ENCODE measurements at regions not wholly inside any gene's neighbourhood (a gene's known extent, or its start where the extent isn't known, plus 50 kb on each side); places are given as distances from the start of the nearest gene placed in this dataset.

GRCh38 chr11:69384251-69385143 is 90.5 kb downstream of the MYEOV start:
- Mint-ChIP-seq H3K27ac (no peak overlapping the region), H3K9me3 (peaks cover 17 to 25% of the 10 kb centered on the region in 2 donors), H3K36me3 (peaks cover 6 to 16% of the 10 kb centered on the region in 2 donors)
- ATAC-seq = no peak
- peak in 1 of 2 donors; percentile 26 for DNase-seq (ENCODE audit: low spot score in 2 of 2)

GRCh38 chr11:69385144-69385820 is 91.3 kb downstream of the MYEOV start:
- H3K9me3 Mint-ChIP-seq = peaks cover 17 to 25% of the 10 kb centered on the region in 2 donors
- H3K27ac Mint-ChIP-seq = no peak overlapping the region
- ATAC-seq (no peak), DNase-seq (ENCODE audit: low spot score in 2 of 2) (peak in 1 of 2 donors; percentile 48)
- peaks cover 6 to 22% of the 10 kb centered on the region in 2 donors for H3K36me3 Mint-ChIP-seq

GRCh38 chr11:69385832-69386427 is 92.0 kb downstream of the MYEOV start:
- H3K27ac Mint-ChIP-seq = no peak overlapping the region

DNA sequence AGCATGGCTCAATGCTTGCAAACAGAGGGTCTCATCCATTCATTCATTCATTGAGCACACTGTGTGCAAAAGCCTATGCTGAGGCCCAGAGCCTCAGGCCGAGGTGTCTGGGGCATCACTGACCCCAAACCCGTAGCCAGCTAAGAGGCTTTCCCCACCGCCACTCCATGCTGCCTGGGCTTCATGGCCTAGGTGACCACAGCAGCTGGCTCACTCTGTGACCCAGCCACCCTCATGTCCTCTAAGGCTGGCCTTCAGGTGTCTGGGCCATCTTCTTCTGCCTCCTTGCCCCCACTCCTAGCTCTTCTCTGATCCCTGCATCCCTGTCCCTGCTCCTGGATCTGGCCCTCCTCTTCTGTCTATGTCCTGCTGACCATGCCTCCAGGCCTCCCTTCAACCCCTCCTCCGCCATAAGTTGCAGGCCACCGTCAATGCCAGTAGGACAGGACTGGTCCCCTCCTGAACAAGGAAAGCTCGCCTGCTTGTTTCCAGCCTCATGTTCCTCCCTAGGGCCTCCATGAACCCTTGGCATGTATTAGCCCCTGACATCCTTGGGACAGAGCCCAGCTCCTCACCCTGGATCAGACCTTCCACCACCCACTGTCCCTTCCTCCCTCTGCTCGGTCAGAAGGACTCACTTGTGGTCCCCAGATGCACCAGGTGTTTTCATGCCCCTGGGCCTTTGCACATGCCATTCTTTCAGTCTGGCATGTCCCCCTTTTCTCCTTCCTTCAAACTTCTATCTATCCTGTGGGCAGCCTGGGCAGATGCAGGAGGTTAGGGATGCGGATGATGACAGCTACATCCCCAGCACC is 92.8 kb downstream of the MYEOV start:
- Mint-ChIP-seq H3K27ac (no peak overlapping the region), H3K36me3 (peaks cover 6 to 22% of the 10 kb centered on the region in 2 donors), H3K9me3 (peaks cover 17 to 25% of the 10 kb centered on the region in 2 donors)
- no peak for ATAC-seq
- no peak for DNase-seq (ENCODE audit: low spot score in 2 of 2)

More at GRCh38 chr11:69385832-69386427, 92.0 kb downstream of the MYEOV start:
- Mint-ChIP-seq H3K9me3 (peaks cover 17 to 25% of the 10 kb centered on the region in 2 donors), H3K36me3 (peaks cover 6 to 22% of the 10 kb centered on the region in 2 donors)
- no peak for DNase-seq (ENCODE audit: low spot score in 2 of 2)
- ATAC-seq = no peak

DNA sequence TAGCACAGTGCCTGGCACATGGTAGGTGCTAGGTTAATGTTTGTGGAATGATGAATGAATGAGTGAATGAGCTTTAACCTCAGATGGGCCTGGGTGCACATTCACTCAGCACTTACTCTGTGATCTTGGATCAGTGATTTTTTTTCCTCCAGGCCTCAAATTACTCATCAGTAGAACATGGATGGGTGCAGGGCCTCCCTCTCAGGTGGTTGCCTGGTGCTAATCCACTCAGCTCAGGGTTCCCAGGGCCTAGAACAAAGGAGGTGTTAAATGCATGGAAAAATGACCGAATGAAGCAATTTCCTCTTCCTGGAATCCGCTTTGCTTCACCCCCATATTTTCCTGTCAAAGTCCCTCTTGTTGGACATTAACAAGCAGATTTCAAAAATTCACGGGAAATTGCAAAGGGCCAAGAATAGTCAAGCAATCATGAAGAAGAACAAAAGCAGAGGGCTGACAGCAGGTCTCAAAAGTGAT is 93.5 kb downstream of the MYEOV start:
- DNase-seq (ENCODE audit: low spot score in 2 of 2) (no peak), ATAC-seq (no peak)
- Mint-ChIP-seq H3K9me3 (peaks cover 17 to 25% of the 10 kb centered on the region in 2 donors), H3K27ac (peak overlapping the region in 1 of 2 donors; percentile 15), H3K36me3 (peaks cover 6 to 22% of the 10 kb centered on the region in 2 donors)

- peaks cover 17 to 25% of the 10 kb centered on the region in 2 donors for H3K9me3 Mint-ChIP-seq
- DNase-seq (ENCODE audit: low spot score in 2 of 2) (no peak), ATAC-seq (no peak)
- H3K27ac Mint-ChIP-seq = no peak overlapping the region
- H3K36me3 Mint-ChIP-seq = peaks cover 6 to 22% of the 10 kb centered on the region in 2 donors
These were observed 93.3 kb upstream of the LINC01488 start for GRCh38 chr11:69388210-69388609.

- no peak for DNase-seq (ENCODE audit: low spot score in 2 of 2)
These were observed 92.8 kb upstream of the LINC01488 start for GRCh38 chr11:69388661-69389060.

DNA sequence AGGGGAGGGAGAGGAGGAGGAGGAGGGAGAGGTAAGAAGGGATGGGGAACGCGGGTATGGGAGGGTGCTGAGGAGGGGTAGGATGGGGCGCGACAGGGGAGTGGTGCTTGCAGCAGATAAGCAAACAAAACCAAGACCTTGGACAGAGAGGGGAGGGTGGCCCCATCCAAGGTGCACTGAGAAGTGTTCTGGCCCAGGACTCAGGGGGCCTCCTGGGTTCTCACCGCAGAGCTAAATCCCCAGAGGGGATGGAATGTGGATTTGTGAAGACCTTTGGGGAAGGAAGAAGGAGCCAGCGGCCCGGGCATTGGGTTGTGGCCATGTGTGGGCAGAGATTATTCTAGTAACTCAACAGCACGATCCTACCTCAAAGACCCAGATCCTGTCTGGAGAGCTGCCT is 90.9 kb upstream of the LINC01488 start:
- Mint-ChIP-seq H3K27ac (no peak overlapping the region), H3K9me3 (peaks cover 17 to 25% of the 10 kb centered on the region in 2 donors), H3K36me3 (peaks cover 6 to 22% of the 10 kb centered on the region in 2 donors)
- DNase-seq (ENCODE audit: low spot score in 2 of 2) (no peak), ATAC-seq (no peak)

More at GRCh38 chr11:69388661-69389060, 92.8 kb upstream of the LINC01488 start:
- ATAC-seq = no peak
- peaks cover 6 to 22% of the 10 kb centered on the region in 2 donors for H3K36me3 Mint-ChIP-seq
- no peak overlapping the region for H3K27ac Mint-ChIP-seq
- H3K9me3 Mint-ChIP-seq = peaks cover 17 to 25% of the 10 kb centered on the region in 2 donors

- peaks cover 17 to 25% of the 10 kb centered on the region in 2 donors for H3K9me3 Mint-ChIP-seq
- no peak for ATAC-seq
- H3K27ac Mint-ChIP-seq = no peak overlapping the region
- peaks cover 6 to 22% of the 10 kb centered on the region in 2 donors for H3K36me3 Mint-ChIP-seq
- no peak for DNase-seq (ENCODE audit: low spot score in 2 of 2)
These were observed 90.0 kb upstream of the LINC01488 start for GRCh38 chr11:69391192-69392103.

- Mint-ChIP-seq H3K36me3 (peaks cover 6 to 21% of the 10 kb centered on the region in 2 donors), H3K27ac (no peak overlapping the region), H3K9me3 (peaks cover 16 to 20% of the 10 kb centered on the region in 2 donors)
These were observed 89.3 kb upstream of the LINC01488 start for GRCh38 chr11:69392104-69392653.

DNA sequence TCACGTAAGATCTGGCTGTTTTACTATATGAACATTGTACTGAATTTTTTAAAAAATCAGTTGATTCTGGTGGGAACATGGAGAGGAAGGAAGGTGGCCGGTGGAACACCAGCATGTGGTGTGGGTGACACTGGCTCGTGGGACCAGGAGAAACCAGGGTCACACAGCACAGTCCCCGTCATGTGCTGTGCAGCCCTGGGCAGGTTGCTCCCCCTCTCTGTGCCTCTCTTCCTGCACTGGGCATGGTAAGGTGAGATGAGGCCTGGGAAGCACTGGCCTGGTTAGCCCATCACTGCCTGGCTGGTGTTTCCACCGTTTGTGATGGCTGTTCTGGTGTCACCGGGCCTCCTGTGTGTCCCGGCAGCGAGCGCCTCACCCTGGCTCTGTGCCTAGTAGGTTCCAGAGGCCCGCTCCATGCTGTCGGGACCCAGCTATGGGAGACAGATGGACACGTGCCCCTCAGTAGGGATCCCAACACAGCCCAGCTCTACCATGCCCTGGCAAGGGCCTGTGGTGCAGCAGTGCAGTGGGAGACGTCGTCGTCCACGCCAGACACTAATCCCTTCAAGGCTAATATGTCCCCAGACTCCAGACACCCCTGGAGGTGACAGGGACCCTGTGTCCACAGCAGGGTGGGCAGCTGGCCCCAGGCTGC is 88.2 kb upstream of the LINC01488 start:
- DNase-seq (ENCODE audit: low spot score in 2 of 2) = no peak

More at GRCh38 chr11:69392104-69392653, 89.3 kb upstream of the LINC01488 start:
- ATAC-seq (no peak), DNase-seq (ENCODE audit: low spot score in 2 of 2) (no peak)

GRCh38 chr11:69393865-69394233 is 87.6 kb upstream of the LINC01488 start:
- Mint-ChIP-seq H3K36me3 (peaks cover 0 to 6% of the 10 kb centered on the region in 2 donors), H3K27ac (no peak overlapping the region), H3K9me3 (peaks cover 0 to 4% of the 10 kb centered on the region in 2 donors)
- ATAC-seq (no peak), DNase-seq (ENCODE audit: low spot score in 2 of 2) (no peak)

More for the DNA sequence above, 88.2 kb upstream of the LINC01488 start:
- H3K27ac Mint-ChIP-seq = no peak overlapping the region
- peaks cover 5 to 9% of the 10 kb centered on the region in 2 donors for H3K9me3 Mint-ChIP-seq
- ATAC-seq = no peak
- H3K36me3 Mint-ChIP-seq = peaks cover 0 to 11% of the 10 kb centered on the region in 2 donors

DNA sequence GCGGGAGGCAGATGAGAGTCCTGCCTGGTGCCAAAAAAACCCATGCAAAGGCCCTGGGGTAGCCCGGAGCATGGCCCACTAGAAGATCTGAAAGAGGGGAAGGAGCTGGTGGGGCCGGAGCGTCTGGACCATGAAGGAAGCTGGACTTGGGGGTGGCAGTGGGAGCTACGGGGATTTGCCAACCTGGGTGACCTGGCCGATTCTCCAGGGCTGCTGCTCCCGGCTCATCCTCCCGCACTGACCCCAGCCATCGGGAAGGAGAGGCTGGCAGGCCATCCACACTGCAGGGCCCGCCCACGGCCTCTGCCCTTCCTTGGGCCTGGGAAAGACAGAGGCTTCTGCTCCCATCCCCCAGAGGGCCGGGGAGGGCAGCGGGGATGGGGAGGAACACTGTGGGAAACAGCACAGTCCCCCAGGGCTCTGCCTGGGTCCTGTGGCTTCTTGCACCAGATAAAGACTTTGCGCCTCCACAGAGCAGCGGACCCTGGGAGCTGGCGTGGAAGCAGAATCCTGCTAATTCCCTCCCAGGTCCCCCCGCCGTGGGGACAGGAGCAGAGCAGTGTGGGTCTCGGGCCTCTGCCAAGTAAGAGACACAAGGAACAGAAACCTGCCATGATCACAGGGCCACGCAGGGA is 87.1 kb upstream of the LINC01488 start:
- H3K9me3 Mint-ChIP-seq = no peaks in the 10 kb centered on the region
- H3K27ac Mint-ChIP-seq = no peak overlapping the region
- peaks cover 0 to 6% of the 10 kb centered on the region in 2 donors for H3K36me3 Mint-ChIP-seq
- no peak for DNase-seq (ENCODE audit: low spot score in 2 of 2)
- no peak for ATAC-seq

- DNase-seq (ENCODE audit: low spot score in 2 of 2) = no peak
- Mint-ChIP-seq H3K27ac (peak overlapping the region in 1 of 2 donors; percentile 29), H3K9me3 (no peaks in the 10 kb centered on the region), H3K36me3 (peaks cover 0 to 4% of the 10 kb centered on the region in 2 donors)
- ATAC-seq = no peak
These were observed 86.6 kb upstream of the LINC01488 start for GRCh38 chr11:69394869-69395246.

All from activated naive CD4-positive, alpha-beta T cell treated with anti-CD3 and anti-CD28 coated beads, Interleukin-2, amount 50 U/mL, for 72 hours (primary cell).